Right hindlimb (tissue), 1 donor: ENCODE measurements at regions not wholly inside any gene's neighbourhood (a gene's known extent, or its start where the extent isn't known, plus 50 kb on each side); places are given as distances from the start of the nearest gene placed in this dataset.
A peak's percentile ranks its signal among the peaks of the same experiment; 100 is the strongest.
"Not testable (repeated sequence)": the region's sequence is repeated elsewhere in the genome, so short reads cannot be mapped to it uniquely, and the experiment has no call there.

ENCODE experiments used
- DNase-seq: peaks from one replicate; pipeline ENCODE4 v3.0.0-alpha.2; 2018

DNA sequence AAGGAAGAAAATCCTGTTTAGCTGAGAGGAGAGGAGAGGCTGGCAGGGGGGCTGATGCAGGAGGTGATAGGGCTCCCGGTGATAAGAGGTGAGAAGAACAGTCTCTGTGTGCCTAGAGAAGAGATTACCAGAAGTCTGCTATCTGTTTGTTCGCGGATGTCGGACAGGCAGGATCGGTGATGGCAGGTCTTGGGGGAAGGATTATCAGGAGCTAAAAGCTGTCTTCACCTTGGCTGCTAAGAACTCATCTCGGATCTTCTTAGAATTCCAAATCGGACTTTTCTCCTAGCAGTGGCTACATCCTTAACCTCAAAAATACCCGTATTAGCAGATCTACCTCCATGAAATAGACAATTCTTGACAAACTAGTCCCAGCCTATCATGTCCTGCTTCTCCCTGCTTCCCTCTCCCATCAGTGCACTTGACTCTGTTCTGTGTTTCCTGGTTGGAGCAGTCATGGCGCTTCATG is 282.1 kb upstream of the TRIB2 start:
- no peak for DNase-seq

DNA sequence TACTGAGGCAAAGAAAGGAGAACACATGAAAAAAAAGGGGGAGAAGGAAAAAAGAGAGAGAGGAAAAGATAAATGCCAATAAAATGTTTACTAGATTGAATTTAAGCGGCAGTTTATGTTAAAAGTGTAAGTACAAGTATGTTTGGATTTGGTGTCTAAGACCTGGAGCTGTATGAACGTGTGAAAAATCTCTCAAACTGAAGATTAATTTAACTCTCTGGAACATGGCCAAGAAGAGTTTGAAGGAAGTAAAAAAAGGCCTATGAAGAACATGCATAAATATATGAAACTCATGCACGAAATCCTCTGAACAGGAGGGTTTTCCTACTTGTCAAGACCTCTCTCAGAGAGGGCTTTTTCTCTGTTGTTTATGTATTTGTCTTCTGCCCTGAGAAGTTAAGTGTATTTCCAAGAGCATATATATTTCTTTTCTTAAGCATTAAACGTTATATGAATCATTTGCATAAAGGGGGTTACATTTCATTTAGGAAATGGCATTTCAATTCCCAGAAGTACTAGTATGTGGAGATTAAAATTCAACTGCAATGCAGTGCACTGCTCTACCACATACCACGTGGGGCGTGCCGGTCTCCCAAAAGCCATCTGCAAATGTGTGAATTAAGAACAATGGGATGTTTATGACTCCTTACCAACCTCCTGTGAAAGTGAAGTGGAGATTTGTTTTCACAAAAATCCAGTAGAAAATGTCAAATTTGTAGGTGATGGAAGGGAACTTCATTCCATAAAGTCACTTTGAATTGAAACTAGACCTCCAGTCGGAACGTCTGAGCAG is 281.1 kb upstream of the TRIB2 start:
- no peak for DNase-seq

DNA sequence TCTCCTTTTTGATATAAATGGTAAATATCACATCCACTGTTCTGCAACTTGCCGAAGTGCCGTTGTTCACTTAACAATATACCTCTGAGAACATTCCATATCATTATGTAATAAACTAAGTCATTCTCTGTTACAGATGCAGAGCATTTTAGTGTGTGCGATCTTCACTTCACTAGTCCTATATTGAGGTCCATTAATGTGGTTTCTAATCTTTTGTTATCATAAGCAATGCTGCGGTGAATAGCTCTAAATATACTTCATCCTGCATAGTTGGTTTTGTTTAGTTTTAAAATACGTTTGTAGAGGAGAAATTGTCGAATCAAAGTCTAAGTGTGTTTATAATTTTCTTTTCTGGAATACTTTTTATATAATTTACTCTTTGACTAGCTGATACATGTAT is 280.3 kb upstream of the TRIB2 start:
- DNase-seq: no peak

DNA sequence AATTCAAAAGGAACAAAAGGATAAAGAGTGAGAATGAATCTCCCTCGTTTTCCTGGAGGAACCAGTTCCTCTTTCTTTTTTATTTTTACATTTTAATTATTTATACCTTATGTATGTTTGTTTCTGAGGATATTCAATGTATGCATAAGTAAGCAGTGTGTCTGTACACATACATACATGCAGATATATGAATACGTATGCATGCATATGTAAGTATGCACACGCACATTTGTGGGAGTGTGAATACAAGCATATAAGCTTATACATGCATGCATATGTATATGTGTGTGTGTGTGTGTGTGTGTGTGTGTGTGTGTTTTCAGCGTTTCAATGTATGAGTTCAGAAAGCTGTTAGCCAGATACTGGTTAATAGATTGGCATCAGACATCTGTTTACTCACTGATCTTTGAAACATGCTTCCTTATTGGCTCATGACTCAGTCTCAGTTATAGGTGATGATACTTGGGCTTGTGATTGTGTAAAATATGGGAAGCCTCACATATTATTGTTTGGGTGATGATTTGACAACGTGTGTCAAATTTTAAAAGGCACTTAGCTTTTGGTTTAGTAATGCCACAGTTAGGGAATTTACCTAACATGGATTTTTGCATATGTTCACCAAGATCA is 279.7 kb upstream of the TRIB2 start:
- no peak for DNase-seq

DNA sequence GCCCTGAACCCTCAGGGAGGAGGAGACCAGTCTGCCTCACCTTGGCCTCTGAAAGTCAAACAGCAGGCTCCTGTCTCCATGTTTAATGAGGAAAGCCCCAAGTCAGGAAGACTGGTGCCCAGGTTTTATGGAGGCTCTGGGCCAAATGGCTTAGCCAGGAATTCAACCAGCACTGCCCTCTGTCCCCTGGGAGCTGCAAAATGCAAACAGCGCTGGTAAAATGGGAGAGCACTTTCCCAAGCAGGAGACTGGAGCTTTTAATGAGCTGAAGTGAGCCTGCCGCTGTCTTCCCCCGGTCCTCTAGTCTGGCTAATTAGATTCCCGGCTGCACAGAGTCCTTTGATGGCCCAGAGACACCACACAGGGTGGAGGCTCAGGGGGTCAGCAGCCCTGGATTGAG is 276.0 kb upstream of the TRIB2 start:
- DNase-seq: no peak

DNA sequence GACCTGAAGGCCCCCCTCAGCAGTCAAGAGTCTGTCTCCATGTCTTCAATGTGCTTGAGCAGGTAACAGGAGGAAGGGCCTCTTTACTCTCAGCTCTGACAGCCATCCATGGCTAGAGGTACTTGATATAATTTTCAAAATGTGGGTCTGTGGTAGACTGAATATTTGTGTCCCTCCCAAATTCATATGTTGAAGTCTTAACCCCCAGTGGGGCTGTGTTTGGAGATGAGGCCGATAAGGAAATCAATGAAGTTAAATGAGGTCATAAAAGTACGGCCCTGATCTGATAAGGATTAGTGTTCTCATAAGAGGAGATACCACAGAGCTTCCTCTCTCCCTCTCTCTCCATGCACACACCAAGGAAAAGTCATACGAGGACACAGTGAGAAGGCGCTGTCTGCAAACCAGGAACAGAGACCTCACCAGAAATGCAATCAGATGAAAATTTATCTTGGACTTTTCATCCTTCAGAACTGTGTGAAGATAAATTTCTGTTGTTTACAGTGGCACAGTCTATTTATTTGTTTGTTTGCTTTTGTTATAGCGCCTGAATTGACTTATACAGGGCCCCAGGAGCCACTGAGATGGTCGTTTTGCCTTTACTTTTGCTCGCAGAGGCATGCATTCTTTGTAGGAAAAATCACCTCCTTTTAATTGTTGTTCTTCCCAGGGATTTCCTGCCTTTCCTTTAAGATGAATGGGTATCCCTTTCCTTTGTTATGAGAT is 274.8 kb upstream of the TRIB2 start:
- DNase-seq: no peak

DNA sequence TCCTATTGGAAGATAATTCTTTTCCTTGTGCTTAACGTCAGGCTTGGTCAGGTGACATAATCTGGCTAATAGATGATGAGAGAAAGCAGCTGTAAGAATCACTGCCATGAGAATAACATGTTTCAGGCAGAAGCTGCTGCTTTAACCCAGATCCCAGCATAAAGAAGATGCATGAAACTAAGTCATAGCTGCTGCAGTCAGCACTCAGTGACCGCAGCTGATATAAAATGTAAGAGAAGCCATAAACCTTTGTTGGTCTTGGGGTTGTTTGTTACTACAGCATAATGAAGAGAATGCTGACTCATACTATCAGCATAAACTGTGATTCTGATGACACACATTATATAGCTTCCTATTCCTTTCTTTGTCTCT is 274.3 kb upstream of the TRIB2 start:
- DNase-seq: no peak

DNA sequence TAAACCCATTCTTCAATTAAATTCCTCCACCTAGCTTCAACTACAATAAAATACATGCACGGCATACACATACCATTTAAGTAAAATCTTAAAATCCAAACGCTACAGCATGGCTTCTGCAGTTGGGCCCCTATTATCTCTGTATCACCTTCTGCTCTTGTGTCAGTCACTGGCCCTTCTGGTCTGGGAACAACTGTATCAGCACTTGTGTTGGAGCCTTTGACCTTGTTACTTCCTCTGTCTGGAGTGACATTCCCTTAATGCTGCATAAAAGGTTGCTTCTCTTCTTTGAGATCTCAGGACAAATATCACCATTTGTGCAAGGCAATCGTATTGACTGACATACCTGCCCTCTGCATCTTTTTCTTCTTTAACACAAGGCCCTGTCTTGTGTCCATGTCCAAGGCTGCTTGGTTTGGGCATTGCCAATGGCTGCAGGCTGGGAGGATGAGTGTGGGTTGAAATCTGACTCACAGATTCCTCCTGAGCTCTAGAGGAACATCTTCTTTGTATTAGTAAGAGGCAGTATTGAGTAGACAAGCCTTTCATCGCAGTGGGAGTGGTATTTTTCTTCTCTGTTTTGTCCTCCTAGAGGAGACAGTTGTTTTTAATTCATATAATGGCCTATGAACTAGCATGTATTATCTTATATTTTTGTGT is 267.8 kb upstream of the TRIB2 start:
- DNase-seq: no peak

DNA sequence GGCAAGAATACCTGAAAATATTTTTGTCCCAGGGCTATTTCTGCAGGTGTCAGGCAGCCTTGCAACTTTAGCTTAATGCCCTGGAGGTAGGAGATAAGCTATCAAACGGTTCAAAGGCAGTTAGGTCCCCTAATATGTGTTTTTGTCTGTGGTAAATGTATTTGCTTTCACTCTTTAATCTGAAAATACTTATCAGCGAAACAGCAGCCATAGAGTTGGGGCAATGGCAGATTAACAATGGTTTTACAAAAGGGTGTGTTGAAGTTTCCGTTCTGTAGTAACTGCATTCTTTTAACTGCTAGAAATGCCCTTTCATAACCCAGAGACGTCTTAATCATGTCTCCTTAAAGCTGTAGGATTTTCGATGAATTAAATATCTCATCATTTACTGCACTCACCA is 265.0 kb upstream of the TRIB2 start:
- no peak for DNase-seq

DNA sequence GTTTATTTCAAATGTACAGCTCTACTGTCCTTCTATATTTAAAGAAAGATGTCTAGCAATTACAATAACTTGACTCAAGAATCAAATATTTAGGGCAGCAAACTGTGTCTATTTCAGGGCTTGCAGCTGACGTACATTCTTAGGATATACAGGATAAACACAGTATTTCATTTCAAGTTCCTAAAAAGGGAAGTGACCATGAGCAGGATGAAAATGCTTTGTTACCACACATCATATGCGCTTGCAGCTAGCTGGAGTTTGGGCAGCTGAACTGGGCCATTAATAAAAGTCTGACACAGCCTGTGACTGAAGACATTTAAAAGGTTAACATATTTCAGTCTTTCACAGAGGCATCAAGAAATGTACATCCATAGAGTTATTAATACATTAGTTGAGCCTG is 264.6 kb upstream of the TRIB2 start:
- no peak for DNase-seq

DNA sequence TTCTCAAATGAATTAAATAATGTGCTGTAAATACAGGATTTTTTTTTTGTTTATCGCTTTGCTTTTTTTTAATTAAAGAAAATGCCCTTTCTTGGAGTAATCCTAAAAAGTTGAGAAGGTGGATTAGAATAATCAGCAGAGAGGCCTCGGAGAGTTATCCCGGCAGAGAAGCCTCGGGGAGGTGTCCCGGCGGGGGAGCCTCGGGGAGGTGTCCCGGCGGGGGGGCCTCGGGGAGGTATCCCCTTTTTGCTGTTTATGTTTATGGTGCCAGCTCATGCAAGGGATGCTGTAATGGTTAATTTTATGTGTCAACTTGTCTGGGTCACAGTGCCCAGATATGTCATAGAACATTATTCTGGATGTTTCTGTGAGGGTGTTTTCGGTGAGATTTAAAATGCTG is 263.0 kb upstream of the TRIB2 start:
- DNase-seq: no peak

DNA sequence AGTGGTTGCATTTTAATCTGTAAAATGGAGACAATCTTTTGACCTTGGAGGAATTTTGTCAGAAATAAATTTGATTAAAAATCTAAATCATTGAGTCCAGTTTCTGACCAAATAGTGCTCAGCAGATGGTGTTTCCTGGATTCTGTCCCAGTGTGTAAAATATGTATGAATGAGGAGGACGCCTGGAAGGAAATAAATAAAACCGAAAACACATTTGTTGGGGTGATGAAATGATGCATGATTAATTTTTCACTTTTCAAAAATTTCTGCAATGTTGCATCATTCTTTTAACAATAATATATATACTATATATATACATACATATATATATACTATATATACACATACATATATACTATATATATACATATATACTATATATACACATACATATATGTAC is 261.1 kb upstream of the TRIB2 start:
- no peak for DNase-seq

DNA sequence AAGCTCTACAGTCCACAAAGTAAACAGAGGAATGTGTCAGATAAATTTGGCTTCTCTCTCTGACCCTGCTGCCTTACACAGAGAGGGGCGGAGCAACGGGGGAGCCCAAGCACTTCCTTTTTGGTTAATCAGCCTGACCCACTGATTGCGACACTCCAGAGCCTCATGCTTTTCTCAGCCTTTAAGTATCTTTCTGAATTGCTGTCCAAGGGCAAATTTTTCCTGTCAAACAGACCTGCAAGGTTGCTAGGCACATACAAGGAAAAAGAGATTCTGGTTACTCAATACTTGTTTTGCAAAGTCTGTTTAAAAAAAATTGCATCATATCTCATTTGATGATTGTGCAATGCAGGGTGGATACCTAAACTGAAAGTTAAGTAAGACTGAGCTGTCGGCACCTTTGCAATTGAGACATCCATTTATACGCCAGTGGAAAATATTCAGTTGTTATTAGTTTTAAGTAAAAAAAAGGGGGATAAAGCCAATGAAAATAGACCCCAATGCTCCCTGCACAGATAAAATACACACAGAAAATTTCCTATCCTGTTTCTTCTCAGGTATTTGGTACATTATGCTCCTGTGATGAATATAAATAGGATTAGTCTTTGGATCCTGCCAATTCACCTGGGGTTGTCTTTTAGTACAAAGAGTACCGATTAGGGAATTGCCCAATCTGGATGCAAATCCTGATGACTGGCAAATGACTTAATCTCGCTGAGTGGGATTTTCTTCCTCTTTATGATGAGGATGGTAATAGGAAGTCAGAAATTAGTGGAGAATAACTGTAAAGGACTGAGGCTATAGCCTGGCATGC is 260.2 kb upstream of the TRIB2 start:
- peak; percentile 33 for DNase-seq

DNA sequence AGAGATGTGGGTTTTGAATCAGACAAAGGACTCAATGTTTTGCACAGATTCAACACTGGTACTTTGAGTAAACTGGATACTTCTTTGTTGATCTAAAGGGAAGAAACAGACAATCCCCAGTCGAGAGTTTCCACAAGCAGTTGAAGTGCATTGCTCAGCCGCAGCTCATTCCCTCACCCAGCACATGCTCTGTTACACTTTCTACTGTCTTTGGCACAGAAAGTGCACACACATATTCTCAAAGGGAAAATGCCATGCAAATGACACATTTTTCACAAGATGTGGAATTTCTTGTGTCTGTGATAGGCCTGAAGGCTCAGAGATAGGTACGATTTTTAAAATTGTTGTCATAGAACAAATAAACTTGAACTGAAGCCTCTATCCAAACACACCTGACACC is 258.9 kb upstream of the TRIB2 start:
- DNase-seq: no peak

DNA sequence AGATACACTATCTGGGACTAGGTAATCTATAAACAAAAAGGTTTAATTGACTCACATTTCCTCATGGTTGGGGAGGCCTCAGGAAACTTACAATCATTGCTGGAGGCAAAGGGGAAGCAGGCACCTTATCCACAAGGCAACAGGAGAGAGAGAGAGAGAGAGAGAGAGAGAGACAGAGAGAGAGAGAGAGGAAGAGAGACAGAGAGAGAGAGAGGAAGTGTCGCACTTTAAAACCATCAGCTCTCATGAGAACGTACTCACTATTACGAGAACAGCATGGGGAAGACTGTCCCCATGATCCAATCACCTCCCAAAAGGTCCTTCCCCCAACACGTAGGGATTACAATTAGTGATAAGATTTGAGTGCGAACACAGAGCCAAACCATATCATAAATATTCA is 253.5 kb upstream of the TRIB2 start:
- no peak for DNase-seq

DNA sequence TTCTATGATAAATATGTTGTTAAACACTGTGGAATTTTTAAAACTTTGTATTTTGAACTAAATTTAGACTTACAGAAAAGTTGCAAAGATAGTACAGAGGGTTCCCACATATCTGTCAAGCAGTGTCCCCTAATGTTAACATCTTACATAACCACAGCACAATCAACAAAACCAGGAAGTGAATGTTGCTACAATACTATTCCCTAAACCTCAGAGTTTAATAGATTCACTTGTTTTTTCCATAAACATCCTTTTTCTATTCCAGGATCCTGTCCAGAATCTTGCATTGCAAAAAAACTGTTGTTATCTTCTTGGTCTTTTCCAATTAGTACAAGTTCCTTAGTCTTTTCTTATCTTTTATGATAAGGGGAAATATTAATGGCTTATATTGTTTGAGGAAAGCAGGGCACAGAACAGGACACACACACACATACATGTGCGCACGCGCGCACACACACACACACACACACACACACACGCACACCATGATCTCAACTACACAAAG is 251.1 kb upstream of the TRIB2 start:
- no peak for DNase-seq

DNA sequence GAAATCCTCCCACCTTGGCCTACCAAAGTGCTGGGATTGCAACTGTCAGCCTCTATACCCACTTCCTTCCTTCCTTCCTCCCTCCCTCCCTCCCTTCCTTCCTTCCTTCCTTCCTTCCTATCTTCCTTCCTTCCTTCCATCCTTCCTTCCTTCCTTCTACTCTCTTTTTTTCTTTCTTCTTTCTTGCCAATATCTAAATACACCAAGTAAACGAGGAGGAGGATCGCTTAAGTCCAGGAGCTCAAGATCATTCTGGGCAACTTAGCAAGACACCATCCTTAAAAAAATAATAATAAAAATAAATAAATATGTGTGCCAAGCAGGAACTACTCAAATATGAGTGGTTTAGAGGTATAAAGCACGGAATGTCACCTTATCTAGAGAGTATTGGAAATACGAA is 249.4 kb upstream of the TRIB2 start:
- DNase-seq: no peak

DNA sequence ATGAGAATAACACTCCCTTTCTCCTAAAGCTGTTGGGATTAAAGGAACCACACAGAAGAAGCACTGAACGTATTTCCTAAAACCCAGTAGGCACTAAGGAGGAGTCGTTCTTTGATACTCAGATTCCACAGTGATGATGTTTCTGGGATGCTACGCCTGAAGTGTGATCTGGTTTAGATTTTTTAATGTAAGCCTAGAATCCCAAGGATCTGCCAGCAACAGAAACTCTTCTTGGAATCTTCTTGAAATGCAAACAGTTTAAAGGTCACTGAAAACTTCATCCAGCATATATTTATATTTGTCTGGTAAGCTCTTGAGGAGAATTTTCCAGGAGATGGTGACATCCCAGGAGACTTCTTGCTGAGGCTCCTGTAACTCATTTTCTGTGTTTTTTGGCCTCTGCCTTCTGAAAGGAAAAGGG is 247.6 kb upstream of the TRIB2 start:
- DNase-seq: peak; percentile 47

DNA sequence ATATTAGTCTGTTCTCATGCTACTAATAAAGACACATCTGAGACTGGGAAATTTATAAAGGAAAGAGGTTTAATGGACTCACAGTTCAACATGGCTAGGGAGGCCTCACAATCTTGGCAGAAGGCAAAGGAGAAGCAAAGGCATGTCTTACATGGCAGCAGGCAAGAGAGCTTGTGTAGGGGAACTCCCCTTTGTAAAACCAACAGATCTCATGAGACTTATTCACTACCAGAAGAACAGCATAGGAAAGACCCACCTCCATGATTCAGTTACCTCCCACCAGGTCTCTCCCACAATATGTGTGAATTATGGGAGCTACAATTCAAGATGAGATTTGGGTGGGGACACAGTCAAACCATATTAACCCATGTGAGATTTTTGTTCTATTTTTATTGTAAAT is 244.5 kb upstream of the TRIB2 start:
- not testable (repeated sequence) for DNase-seq

DNA sequence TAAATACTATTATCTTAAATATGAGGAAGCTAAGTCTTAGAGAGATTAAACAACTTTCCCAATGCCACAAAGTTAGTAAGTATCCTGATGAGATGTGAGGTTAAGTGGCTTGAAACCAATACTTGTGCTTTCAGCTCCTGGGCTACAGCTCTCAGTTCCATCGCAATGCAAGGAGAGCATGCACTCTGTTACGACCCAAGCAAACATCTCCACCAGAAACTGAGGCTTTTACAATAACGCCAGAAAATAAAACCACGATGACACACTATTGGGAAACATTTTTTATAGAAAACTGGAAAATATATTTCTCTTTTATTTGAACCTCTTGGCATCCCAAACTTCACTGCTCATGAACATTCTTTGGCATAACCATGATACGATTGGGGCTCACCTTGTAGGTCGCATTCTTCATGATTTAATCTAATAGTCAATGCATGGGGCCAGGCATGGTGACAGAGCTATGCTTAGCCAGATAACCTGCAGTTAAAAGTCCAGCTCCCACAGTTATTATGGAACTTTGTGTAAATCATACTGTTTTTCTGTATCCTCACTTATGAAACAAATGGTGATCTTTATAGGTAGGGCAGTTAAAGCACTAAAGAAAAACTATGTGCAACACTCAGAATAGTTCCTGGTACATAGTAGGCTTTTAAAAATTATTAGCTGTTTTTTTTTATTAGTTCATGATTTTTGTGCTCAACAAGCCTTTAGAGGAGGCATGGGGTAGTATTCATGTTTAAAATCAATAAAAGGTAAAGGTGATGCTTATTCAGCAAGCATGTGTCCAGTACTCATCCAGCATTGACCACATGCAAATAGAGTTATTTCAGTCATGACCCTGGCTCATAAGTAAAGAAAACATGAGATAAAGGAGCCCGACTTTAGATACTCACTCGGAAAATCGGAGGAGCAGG is 238.3 kb upstream of the TRIB2 start:
- DNase-seq: no peak

DNA sequence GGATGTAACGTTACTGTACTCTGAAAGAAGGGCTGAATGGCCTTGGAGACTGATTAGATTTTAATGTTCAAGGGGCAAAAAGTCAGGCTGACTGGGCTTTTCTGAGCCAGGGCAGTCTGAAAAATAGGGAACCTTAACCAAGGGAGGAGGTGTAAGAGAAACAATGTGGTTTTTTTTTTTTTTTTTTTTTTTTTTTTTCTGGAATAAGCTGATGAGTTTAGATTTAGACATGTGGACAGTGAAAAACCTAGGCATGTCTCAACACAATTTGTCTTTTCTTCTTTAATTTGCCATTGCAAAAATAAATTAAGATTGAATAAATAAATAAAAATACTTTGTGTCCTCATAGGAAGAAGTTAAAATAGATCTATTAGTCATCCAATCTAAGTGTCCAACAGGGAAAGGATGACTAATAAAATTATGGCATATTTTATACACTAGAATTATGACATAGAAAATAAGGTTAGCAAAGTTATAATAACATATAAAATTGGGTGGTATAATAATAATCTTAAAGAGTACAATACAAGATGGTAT is 237.6 kb upstream of the TRIB2 start:
- DNase-seq: no peak
